NCI-H69 (cell line): ENCODE measurements at regions not wholly inside any gene's neighbourhood (a gene's known extent, or its start where the extent isn't known, plus 50 kb on each side); places are given as distances from the start of the nearest gene placed in this dataset.

ENCODE experiments used
- DNase-seq: peaks from one replicate; lab custom pipeline; 2025; lab: John Stamatoyannopoulos, UW

GRCh38 chr5:106814961-106815360 is 855.8 kb downstream of the EFNA5 start:
- DNase-seq = no peak

- DNase-seq = no peak
These were observed 869.2 kb downstream of the EFNA5 start for GRCh38 chr5:106801554-106801953.

DNA sequence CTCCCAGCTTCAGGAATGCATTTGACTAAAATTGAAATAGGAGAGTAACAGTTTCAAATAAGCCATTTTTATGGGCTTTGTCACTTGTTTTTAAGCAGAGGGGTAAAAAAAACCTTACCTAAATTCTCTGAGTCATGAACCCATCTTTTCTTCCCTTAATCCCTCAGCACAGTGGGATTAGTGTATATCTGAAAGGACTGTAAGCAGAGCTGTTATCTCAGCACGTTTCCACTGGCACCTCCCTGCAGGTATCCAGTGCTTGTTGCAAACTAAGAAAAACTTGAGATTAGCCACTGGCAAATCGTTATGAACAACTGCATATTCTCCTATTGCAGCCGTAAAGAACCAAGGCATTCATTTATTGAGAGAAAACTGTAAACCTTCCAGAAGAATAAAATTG is 872.7 kb downstream of the EFNA5 start:
- peak; percentile 38 for DNase-seq

- peak; percentile 34 for DNase-seq
These were observed 874.7 kb downstream of the EFNA5 start for GRCh38 chr5:106796081-106796480.

DNA sequence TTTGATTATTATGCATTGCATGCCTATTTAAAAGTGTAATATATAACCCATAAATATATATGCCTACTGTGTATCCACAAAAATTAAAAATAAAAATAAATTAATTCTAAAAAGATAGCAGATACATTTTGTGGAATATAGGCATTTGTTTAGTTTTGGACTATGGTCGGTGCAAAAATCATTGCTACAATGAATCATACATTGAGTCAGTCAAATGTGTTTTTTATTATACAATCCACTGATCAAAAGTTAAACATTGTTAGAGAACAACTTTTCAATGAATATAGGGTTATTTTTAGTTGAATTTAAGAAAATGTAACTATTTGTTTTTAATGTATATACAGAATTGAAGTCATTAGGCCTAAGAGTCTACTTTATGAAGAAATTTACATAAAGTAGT is 885.9 kb downstream of the EFNA5 start:
- no peak for DNase-seq

DNA sequence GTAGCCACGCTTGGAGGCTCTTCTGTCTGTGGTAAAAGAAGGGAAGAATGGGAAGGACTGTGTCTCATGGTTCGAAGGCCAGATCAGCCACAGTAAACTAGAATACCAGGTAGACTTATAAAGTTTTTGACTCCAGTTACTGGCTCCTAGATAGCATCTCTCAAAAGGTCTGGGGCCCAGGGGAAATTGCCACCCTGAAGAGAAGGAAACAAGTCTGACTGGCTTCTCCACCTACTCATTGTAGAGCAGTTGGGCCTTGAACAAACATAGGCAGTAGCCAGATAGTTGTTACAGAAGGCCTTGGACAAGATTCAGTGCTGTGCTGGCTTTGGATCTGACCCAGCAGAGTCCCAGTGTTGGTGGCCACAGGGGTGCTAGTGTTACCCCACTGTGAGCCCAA is 890.4 kb downstream of the EFNA5 start:
- DNase-seq = no peak

DNA sequence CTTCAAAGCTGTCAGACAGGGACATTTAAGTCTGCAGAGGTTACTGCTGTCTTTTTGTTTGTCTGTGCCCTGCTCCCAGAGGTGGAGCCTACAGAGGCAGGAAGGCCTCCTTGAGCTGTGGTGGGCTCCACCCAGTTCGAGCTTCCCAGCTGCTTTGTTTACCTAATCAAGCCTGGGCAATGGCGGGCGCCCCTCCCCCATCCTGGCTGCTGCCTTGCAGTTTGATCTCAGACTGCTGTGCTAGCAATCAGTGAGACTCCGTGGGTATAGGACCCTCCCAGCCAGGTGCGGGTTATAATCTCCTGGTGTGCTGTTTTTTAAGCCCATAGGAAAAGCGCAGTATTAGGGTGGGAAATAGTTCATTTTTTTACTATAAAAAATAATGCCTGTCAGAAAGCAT is 894.2 kb downstream of the EFNA5 start:
- peak; percentile 41 for DNase-seq

DNA sequence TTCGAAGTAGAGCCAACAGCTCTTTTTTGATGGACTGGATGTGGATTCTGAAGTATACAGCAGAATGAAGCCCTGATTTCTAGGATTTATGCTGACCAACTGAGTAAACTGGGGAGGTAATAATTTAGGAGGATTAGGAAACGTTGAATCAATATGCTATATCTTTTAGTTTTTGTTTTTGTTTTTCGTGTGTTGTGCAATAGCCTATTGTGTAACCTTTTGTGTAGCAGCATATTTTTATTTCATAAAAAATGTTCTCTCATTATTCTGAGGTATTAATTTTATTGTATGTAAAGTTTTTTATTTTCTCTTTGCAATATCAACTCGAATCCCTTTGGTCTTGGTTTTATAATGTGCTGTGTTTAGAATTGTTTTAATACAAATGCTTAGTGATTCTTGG is 902.3 kb downstream of the EFNA5 start:
- no peak for DNase-seq

- DNase-seq = no peak
These were observed 903.8 kb downstream of the EFNA5 start for GRCh38 chr5:106766916-106767315.

DNA sequence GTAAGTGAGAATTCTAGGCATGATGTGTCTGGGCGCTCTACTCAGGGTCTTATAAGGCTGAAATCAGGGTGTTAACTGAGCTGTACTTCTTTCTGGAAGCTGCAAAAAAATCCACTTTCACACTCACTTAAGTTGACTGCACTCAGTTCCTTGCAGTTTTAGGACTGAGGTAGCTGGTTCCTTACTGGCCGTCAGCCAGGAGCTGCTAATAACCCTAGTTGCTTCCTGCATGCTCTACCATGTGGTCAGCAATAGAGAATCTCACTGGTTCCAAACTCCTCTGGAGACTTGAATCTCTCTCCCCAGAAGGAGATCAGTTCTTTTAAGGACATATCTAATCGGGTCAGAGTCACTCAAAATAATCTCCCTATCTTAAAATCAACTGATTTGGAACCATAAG is 911.2 kb downstream of the EFNA5 start:
- peak; percentile 67 for DNase-seq

- no peak for DNase-seq
These were observed 911.6 kb downstream of the EFNA5 start for GRCh38 chr5:106759152-106759551.

DNA sequence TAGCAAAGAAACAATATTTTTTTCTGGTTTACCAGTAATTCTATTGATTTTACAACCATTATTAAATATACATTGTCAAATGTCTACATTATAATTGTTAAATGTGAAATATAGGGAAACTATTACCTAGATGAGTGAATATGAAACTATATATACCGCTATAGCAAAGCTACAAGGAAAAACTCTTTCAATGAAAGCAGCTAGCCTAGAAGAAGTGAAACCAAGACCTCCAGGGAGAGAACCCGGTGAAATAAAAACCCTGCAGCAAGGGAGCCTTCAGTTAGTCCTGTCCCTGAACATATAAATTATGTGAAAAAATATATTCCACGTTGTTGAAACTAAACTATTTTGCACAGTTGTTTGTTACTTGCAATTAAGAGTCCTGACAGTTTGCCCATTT is 913.1 kb downstream of the EFNA5 start:
- peak; percentile 26 for DNase-seq

DNA sequence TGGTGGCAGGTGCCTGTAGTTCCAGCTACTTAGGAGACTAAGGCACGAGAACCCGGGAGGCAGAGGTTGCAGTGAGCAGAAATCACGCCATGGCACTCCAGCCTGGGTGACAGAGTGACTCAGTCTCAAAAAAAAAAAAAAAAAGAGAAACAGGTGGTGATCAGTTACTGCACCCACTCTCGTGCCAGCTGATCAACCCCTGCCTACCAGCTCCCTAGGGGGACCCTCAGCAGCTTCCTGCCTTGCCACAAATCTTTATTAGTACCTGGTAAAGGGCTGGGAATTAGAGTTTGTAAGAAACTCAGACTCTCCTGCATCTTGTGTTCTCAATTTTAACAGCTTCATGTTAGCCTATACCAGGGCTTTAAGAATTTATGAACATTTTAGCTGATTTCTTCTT is 914.9 kb downstream of the EFNA5 start:
- DNase-seq = peak; percentile 81

DNA sequence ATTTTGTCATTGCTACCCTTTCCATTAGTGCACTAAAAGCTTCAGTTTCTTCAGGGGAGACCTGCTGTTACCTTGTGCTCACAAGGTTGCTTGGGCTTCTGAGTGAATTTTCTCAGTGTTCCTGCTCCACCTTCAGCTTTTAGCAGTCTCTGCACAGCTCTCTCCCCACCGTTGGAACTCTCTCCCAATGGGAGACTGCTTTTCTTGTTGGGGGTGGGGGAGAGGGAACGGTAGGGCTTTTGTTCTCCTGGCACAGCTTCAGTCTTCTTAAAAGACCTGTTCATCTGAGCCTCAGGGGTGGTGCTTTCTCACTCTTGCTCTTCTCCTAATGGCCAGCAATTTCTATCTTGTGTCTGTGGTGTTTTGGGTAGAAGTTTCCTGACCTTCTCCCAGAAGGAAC is 915.7 kb downstream of the EFNA5 start:
- peak; percentile 87 for DNase-seq

DNA sequence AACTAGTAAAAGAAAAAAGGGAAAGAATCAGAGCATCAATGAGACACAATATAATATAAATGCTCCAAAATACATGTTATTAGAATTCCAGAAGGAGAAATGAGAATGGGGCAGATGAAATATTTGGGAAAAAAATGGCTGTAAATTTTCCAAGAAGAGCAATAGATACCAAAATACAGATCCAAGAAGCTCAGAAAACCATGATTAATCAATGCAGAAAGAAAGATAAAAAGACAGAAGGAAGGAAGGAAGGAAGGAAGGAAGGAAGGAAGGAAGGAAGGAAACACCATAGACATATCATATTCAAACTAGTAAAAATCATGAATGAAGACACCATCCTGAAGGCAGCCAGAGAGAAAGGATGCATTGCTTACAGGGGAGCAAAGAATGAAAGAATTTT is 920.9 kb downstream of the EFNA5 start:
- DNase-seq = no peak

GRCh38 chr5:106739127-106739526 is 931.6 kb downstream of the EFNA5 start:
- no peak for DNase-seq

DNA sequence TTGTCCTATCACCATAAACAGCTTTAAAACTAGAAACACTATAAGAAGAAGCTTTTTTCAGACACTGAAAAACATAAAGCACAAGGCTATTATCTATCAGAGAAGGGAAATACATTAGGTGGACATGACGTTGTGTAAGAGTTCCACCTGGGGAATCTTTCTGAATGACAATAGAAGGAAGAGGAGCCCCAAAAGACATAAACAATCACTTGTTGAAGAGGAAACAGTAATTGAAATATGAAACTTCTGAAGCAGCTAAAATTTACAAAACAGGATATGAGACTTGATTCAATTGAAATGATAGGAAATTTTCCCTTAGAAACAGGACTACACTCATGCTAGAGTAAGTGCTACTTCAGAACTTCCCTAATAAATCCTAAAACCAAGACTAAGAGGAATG is 933.6 kb downstream of the EFNA5 start:
- peak; percentile 48 for DNase-seq

DNA sequence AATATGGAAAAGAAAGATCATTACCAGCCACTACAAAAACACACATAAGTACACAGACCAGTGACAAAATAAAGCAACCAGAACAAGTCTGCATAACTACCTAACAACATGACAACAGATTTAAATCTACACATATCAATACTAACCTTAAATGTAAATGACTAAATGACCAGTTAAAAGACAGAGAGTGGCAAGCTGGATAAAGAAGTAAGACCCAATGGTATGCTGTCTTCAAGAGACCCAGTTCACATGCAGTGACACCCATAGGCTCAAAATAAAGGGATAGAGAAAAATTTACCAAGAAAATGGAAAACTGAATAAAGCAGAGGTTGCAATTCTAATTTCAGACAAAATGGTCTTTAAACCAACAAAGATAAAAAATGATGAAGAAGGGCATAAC is 938.1 kb downstream of the EFNA5 start:
- DNase-seq = no peak

GRCh38 chr5:106730912-106731311 is 939.8 kb downstream of the EFNA5 start:
- DNase-seq = peak; percentile 8

DNA sequence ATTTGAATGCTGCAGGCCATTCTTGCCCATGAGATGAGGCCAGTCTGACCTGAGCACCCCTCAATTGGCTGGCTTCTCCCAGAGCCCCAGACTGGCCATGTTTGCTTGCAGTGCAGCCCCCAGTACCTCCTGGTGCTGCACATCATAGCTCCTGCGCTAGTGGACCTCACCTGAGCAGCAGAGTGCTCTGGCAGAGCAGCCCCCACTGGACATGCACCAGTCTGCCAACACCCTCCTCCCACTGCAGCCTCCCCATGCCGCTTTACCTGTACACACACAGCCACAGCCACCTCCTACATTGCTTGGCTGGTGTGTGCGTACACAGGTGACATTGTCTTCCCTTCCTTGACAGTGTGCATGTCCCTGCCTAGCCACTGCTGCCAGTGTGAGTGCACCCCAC is 940.2 kb downstream of the EFNA5 start:
- DNase-seq = no peak

DNA sequence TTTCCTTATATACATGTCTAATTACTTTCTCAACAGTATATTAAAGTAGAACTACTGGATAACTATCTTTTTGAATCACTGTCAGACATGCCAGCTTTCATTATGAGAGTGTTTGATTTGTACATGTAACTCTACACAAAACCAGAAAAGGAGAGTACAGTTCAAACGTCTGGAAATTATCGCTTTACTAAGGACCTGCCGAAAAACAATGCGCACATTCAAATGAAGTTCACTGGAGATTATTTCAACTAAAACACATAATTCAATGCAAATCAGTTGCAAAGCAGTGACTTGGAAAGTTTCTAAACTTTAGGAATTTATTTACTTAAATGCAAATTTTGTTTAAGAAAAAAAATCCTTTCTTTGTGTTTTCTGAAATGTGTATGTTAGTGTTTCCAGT is 942.5 kb downstream of the EFNA5 start:
- DNase-seq = no peak

DNA sequence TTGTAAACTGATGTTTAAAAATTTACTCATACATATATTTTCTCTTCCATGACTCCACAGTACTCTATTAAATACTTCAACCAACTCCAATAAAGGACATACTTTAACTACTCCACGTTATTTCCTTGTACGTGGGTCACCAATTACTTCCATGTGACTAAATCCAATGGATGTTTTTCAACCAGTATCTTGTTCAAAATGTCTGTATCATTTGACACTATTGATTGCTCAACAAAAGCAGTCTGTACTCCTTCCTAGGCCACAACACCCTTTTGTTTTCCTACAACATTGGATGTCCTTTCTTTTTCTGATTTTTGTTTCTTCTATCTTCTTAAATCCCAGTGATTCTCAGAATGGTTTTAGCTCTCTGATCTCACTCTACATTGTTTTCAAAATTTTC is 943.7 kb downstream of the EFNA5 start:
- DNase-seq = no peak

GRCh38 chr5:106720367-106720766 is 950.4 kb downstream of the EFNA5 start:
- peak; percentile 73 for DNase-seq

GRCh38 chr5:106699796-106700195 is 970.9 kb downstream of the EFNA5 start:
- no peak for DNase-seq

- peak; percentile 31 for DNase-seq
These were observed 971.5 kb downstream of the EFNA5 start for GRCh38 chr5:106699198-106699597.
